Neural cell (in vitro differentiated cells): ENCODE measurements at regions not wholly inside any gene's neighbourhood (a gene's known extent, or its start where the extent isn't known, plus 50 kb on each side); places are given as distances from the start of the nearest gene placed in this dataset.

ENCODE experiments used
- EZH2 ChIP-seq: fragments of 200-600, 300-800 bp; shearing (Covaris generic), sonication (generic); IDR thresholded peaks from 2 replicates; pipeline ENCODE4 v1.6.1; 2014; ENCODE audit warnings: antibody characterized with exemption, low read length, borderline replicate concordance, mild to moderate bottlenecking; ENCODE audit not compliant: insufficient read depth, poor library complexity, severe bottlenecking
- POLR2AphosphoS5 ChIP-seq: IDR thresholded peaks from 2 replicates; pipeline ENCODE4 v1.6.1; 2012
- TF ChIP-seq, protein P1 (sequence below): fragments of 450-650 bp; IDR thresholded peaks from 2 replicates; pipeline ENCODE4 v1.5.1; 2014; ENCODE audit warnings: antibody characterized with exemption, mild to moderate bottlenecking, moderate library complexity; ENCODE audit not compliant: poor library complexity, severe bottlenecking

DNA sequence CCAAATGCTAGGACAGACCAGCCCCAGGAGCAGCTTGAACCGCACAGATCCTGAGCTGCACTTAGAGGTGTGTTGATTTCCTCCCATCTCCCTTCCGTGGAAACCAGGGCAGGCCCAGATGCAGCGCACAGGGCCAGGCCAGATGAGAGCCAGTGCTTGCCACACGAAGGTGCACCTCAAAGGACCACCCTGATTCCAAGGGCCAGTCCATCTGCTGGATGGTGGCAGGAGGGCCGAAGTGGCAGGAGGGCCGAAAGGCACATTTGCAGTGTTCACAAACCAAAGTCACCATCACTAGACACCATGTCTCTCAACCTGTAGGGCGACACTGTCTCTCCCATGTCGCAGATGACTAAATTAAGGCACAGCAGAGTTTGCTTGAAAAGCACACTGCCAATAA lies 370.7 kb upstream of the MYT1L start:
- TF ChIP-seq EZH2 (no peak), POLR2AphosphoS5 (no peak)
- TF ChIP-seq, protein P1, sequence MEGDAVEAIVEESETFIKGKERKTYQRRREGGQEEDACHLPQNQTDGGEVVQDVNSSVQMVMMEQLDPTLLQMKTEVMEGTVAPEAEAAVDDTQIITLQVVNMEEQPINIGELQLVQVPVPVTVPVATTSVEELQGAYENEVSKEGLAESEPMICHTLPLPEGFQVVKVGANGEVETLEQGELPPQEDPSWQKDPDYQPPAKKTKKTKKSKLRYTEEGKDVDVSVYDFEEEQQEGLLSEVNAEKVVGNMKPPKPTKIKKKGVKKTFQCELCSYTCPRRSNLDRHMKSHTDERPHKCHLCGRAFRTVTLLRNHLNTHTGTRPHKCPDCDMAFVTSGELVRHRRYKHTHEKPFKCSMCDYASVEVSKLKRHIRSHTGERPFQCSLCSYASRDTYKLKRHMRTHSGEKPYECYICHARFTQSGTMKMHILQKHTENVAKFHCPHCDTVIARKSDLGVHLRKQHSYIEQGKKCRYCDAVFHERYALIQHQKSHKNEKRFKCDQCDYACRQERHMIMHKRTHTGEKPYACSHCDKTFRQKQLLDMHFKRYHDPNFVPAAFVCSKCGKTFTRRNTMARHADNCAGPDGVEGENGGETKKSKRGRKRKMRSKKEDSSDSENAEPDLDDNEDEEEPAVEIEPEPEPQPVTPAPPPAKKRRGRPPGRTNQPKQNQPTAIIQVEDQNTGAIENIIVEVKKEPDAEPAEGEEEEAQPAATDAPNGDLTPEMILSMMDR: no peak
